A673 (cell line): ENCODE measurements at regions not wholly inside any gene's neighbourhood (a gene's known extent, or its start where the extent isn't known, plus 50 kb on each side); places are given as distances from the start of the nearest gene placed in this dataset.

ENCODE experiments used
- BruUV-seq: library from RNA; stranded (reverse); fragments of 400-500 nt; replicated peaks from 2 replicates; lab custom pipeline; 2021; lab: Mats Ljungman, UMichigan
- CTCF ChIA-PET: fragments of 300-600 bp; sonication (Branson Sonifier 250); formaldehyde crosslinking; loops from one replicate; lab custom pipeline; 2022; ENCODE audit warnings: antibody characterized with exemption; lab: Charles Lee
- POLR2A ChIA-PET: fragments of 300-600 bp; sonication (Branson Sonifier 250); formaldehyde crosslinking; loops from one replicate; lab custom pipeline; 2022; ENCODE audit warnings: antibody characterized with exemption; ENCODE audit not compliant: low non-redundant PET; lab: Charles Lee
- DNase-seq: peaks from one replicate; pipeline ENCODE4 v3.0.0-alpha.2; 2015; ENCODE audit warnings: low spot score
- H3K27ac ChIP-seq: fragments of 200-600 bp; sonication (generic); 2 replicates; pipeline ENCODE4 v1.5.1; 2016; ENCODE audit warnings: mixed run types, low read depth, mild to moderate bottlenecking, mixed read lengths, antibody characterized with exemption, low read length; ENCODE audit not compliant: poor library complexity, severe bottlenecking
- H3K27me3 ChIP-seq: fragments of 200-600 bp; sonication (generic); replicated peaks from 2 replicates; pipeline ENCODE4 v1.6.1; 2017; ENCODE audit warnings: mixed run types, low read depth, mild to moderate bottlenecking, mixed read lengths, antibody characterized with exemption, low read length; ENCODE audit not compliant: insufficient read depth, poor library complexity
- H3K36me3 ChIP-seq: fragments of 200-600 bp; sonication (generic); 2 replicates; pipeline ENCODE4 v1.6.1; 2016; ENCODE audit warnings: mixed run types, mild to moderate bottlenecking, mixed read lengths, antibody characterized with exemption, low read length; ENCODE audit not compliant: insufficient read depth, poor library complexity, severe bottlenecking
- H3K4me1 ChIP-seq: fragments of 200-600 bp; sonication (generic); 2 replicates; pipeline ENCODE4 v1.6.1; 2017; ENCODE audit warnings: mixed run types, mild to moderate bottlenecking, mixed read lengths, antibody characterized with exemption, low read length; ENCODE audit not compliant: insufficient read depth, poor library complexity, severe bottlenecking
- H3K4me3 ChIP-seq: fragments of 200-600 bp; sonication (generic); 2 replicates; pipeline ENCODE4 v1.5.1; 2016; ENCODE audit warnings: low read depth, mixed run types, mild to moderate bottlenecking, mixed read lengths, low read length; ENCODE audit not compliant: poor library complexity, severe bottlenecking
- H3K9me3 ChIP-seq: fragments of 200-600 bp; sonication (generic); 2 replicates; pipeline ENCODE4 v1.6.1; 2016; ENCODE audit warnings: mixed run types, low read depth, mild to moderate bottlenecking, mixed read lengths, antibody characterized with exemption, low read length; ENCODE audit not compliant: poor library complexity, severe bottlenecking
- EZH2 ChIP-seq: fragments of 200-600 bp; sonication (generic); IDR thresholded peaks from 2 replicates; pipeline ENCODE4 v1.6.1; 2017; ENCODE audit warnings: borderline replicate concordance, low read depth, mild to moderate bottlenecking, mixed read lengths, antibody characterized with exemption, low read length; ENCODE audit not compliant: poor library complexity, severe bottlenecking
- intact Hi-C: fragments of 100-400 bp; cut with micrococcal nuclease; formaldehyde crosslinking; loops from one replicate; pipeline ENCODE4 v1.10.0; 2022; ENCODE audit not compliant: unreplicated experiment
- TF ChIP-seq, protein P1 (sequence below): fragments of 300-800, 200-600 bp; sonication (generic); conservative IDR thresholded peaks from 2 replicates; pipeline ENCODE4 v1.5.1; 2017; ENCODE audit warnings: low read depth, mild to moderate bottlenecking, antibody characterized with exemption, low read length, moderate library complexity, mixed read lengths

DNA sequence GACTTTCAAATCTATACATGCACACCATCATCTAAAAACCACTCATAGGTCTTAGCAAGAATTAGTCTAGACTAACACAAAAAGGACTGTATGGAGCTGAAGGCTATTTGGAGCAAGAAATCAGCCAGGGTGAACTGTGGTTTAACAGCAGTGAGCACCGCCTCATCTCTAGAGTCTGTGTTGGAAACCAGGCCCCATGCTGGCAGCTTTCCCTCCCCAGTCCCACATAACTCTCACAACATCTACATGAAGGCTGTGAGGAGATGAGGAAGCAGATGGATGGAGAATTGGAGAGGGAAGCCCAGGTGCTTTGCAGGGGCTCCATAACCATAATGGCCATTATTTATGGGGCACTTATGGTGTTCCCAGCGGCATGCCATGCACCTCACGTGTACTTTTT, 133.2 kb upstream of the TOPAZ1 start:
- ChIA-PET POLR2A (no interaction called here), CTCF (no interaction called here)
- TF ChIP-seq, protein P1, sequence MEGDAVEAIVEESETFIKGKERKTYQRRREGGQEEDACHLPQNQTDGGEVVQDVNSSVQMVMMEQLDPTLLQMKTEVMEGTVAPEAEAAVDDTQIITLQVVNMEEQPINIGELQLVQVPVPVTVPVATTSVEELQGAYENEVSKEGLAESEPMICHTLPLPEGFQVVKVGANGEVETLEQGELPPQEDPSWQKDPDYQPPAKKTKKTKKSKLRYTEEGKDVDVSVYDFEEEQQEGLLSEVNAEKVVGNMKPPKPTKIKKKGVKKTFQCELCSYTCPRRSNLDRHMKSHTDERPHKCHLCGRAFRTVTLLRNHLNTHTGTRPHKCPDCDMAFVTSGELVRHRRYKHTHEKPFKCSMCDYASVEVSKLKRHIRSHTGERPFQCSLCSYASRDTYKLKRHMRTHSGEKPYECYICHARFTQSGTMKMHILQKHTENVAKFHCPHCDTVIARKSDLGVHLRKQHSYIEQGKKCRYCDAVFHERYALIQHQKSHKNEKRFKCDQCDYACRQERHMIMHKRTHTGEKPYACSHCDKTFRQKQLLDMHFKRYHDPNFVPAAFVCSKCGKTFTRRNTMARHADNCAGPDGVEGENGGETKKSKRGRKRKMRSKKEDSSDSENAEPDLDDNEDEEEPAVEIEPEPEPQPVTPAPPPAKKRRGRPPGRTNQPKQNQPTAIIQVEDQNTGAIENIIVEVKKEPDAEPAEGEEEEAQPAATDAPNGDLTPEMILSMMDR: no peak
- TF ChIP-seq EZH2: no peak
- no peak for DNase-seq
- Histone ChIP-seq H3K27ac (no peak overlapping the region), H3K4me3 (no peak overlapping the region), H3K36me3 (no peaks in the 10 kb centered on the region), H3K9me3 (no peaks in the 10 kb centered on the region), H3K27me3 (no peaks in the 10 kb centered on the region), H3K4me1 (no peaks in the 10 kb centered on the region)
- intact Hi-C loops: no loop called here
- no TSS peak for BruUV-seq

DNA sequence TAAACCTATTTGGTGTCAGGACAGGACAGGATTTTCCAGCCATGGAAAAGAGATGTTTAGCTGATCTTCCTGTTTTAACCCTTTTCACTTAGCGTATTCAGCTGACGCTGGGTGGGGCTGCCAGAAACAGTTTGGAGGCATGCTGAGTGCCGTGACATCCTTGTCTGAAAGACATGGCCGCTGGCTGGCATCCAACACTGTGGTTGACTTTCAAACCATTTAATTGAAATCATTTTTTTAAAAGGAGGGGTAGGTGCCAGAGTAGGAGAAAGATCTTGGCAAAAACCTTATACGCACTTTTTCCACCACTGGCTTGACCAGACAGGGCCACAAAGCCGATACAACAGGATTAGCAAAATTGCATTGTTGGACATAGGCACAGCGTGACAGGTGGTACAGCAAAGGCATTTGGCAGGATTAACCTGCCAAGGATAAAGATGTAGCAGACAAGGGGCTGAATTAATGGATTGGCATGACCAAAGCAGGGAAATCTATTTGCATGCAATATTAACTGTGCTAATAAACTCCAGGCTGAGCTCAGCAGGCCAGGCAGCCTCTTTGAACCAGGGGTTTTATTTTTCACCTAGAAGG, 131.8 kb upstream of the TOPAZ1 start:
- Histone ChIP-seq H3K36me3 (no peaks in the 10 kb centered on the region), H3K27ac (no peak overlapping the region), H3K4me3 (no peak overlapping the region), H3K27me3 (no peaks in the 10 kb centered on the region), H3K4me1 (no peaks in the 10 kb centered on the region), H3K9me3 (no peaks in the 10 kb centered on the region)
- no TSS peak for BruUV-seq
- no peak for TF ChIP-seq EZH2
- TF ChIP-seq, protein P1: no peak
- CTCF ChIA-PET: no interaction called here
- POLR2A ChIA-PET: no interaction called here
- intact Hi-C loops: loop anchor here (5.0 to 10.0 kb wide), 3 partner anchors 115 to 343 kb away; no protein-coding TSS in a partner anchor
- peak; percentile 14 for DNase-seq

DNA sequence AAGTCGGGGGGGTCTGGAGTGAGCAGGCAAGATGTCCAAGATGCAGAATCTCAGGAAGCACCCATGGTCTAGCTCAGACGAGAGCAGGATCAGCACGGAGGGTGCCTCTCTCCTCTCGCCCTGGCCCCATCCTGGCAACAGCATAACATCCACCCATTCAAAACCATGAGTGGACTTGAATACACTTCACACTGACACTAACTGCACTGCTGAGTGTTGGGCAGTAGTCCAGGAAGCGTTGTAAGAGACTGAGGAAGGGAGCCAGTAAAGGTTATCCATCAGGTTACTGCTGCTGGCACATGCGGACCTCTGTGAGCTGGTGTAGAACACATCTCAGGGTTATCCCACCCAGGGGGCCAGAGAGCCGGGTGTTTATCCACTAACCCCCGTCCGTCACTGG, 131.0 kb upstream of the TOPAZ1 start:
- no peak for DNase-seq
- H3K9me3 ChIP-seq: no peaks in the 10 kb centered on the region
- intact Hi-C loops: loop anchor here (5.0 to 10.0 kb wide), 3 partner anchors 116 to 343 kb away; no protein-coding TSS in a partner anchor
- ChIA-PET POLR2A (no interaction called here), CTCF (no interaction called here)
- H3K4me3 ChIP-seq: no peak overlapping the region
- no peaks in the 10 kb centered on the region for H3K4me1 ChIP-seq
- H3K27ac ChIP-seq: no peak overlapping the region
- H3K36me3 ChIP-seq: no peaks in the 10 kb centered on the region
- no TSS peak for BruUV-seq
- no peaks in the 10 kb centered on the region for H3K27me3 ChIP-seq
- TF ChIP-seq, protein P1: no peak
- no peak for TF ChIP-seq EZH2
